ENCODE measurements at regions not wholly inside any gene's neighbourhood (a gene's known extent, or its start where the extent isn't known, plus 50 kb on each side); places are given as distances from the start of the nearest gene placed in this dataset.

- H3K4me1 Mint-ChIP-seq, result peaks cover 6 to 10% of the 10 kb centered on the region in 2 experiments; a peak in 3 of 4 replicates
- no peak overlapping the region for H3K23ac ChIP-seq (ENCODE audit: insufficient read length, low read depth, low read length)
- H3K79me2 ChIP-seq (ENCODE audit: insufficient read depth, low read length), result no peaks in the 10 kb centered on the region
Measured at GRCh38 chr14:80446356-80446755, 235.1 kb upstream of the DIO2 start.

More at GRCh38 chr14:80446356-80446755, 235.1 kb upstream of the DIO2 start:
- Histone ChIP-seq H3K9ac (ENCODE audit: extremely low read depth, insufficient read length, low read length) (no peak overlapping the region), H3K18ac (ENCODE audit: insufficient read length, low read depth, low read length) (no peak overlapping the region), H2AFZ (ENCODE audit: low read length) (no peak overlapping the region), H3K56ac (ENCODE audit: insufficient read length, low read depth, low read length) (no peak overlapping the region), H4K5ac (ENCODE audit: insufficient read length, low read depth, low read length) (no peak overlapping the region), H2AK5ac (ENCODE audit: insufficient read length, low read length) (no peak overlapping the region), H3T11ph (ENCODE audit: low read length) (no peak overlapping the region), H3K4me1 (ENCODE audit: insufficient read depth, low read length) (no peaks in the 10 kb centered on the region), H4K8ac (replicated peaks; ENCODE audit: insufficient read length, low read depth, low read length) (no peak overlapping the region), H3K79me1 (ENCODE audit: insufficient read depth, low read depth, low read length, poor library complexity, severe bottlenecking) (no peaks in the 10 kb centered on the region), H3K27ac (ENCODE audit: insufficient read length, low read depth, low read length) (no peak overlapping the region), H2BK120ac (ENCODE audit: low read depth, low read length, poor library complexity, severe bottlenecking) (no peak overlapping the region), H2BK15ac (ENCODE audit: low read depth, low read length) (no peak overlapping the region), H2BK20ac (ENCODE audit: low read depth, low read length, poor library complexity, severe bottlenecking) (no peak overlapping the region), H4K91ac (ENCODE audit: insufficient read length, low read depth, low read length) (no peak overlapping the region), H2BK5ac (ENCODE audit: insufficient read length, low read length) (no peak overlapping the region), H3K27me3 (ENCODE audit: insufficient read depth, low read length) (no peaks in the 10 kb centered on the region), H3K4ac (ENCODE audit: low read depth, low read length) (no peak overlapping the region), H3K23me2 (ENCODE audit: insufficient read length, low read depth, low read length, poor library complexity, severe bottlenecking) (no peaks in the 10 kb centered on the region), H4K20me1 (ENCODE audit: control insufficient read depth, insufficient read depth, insufficient read length) (no peaks in the 10 kb centered on the region), H2BK12ac (ENCODE audit: insufficient read length, low read depth, low read length) (no peak overlapping the region), H3K9me3 (ENCODE audit: control insufficient read depth, low read depth, low read length) (no peaks in the 10 kb centered on the region), H3K14ac (ENCODE audit: insufficient read depth, low read length) (no peak overlapping the region), H3K4me2 (ENCODE audit: insufficient read depth, insufficient read length, low read length) (no peak overlapping the region)
- DNase-seq, result no peak
- H3K27ac Mint-ChIP-seq, result no peak overlapping the region
- no peak overlapping the region for H3K4me3 Mint-ChIP-seq
- H3K27me3 Mint-ChIP-seq (ENCODE audit: low read depth), result no peaks in the 10 kb centered on the region; the same call in 1 of the 2 replicates
- H3K9me3 Mint-ChIP-seq, result peaks cover 13 to 16% of the 10 kb centered on the region in 2 experiments
- H3K36me3 Mint-ChIP-seq (ENCODE audit: insufficient read depth in 1 of 3, low read depth in 3 of 3), result peaks cover 7 to 12% (median 9%) of the 10 kb centered on the region in 3 experiments; a peak in 6 of 7 replicates
- TF ChIP-seq, protein P1, sequence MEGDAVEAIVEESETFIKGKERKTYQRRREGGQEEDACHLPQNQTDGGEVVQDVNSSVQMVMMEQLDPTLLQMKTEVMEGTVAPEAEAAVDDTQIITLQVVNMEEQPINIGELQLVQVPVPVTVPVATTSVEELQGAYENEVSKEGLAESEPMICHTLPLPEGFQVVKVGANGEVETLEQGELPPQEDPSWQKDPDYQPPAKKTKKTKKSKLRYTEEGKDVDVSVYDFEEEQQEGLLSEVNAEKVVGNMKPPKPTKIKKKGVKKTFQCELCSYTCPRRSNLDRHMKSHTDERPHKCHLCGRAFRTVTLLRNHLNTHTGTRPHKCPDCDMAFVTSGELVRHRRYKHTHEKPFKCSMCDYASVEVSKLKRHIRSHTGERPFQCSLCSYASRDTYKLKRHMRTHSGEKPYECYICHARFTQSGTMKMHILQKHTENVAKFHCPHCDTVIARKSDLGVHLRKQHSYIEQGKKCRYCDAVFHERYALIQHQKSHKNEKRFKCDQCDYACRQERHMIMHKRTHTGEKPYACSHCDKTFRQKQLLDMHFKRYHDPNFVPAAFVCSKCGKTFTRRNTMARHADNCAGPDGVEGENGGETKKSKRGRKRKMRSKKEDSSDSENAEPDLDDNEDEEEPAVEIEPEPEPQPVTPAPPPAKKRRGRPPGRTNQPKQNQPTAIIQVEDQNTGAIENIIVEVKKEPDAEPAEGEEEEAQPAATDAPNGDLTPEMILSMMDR (conservative IDR thresholded peaks at IDR 0.05), result no peak

All from H9 (cell line).